GM12873 (cell line): ENCODE measurements at regions not wholly inside any gene's neighbourhood (a gene's known extent, or its start where the extent isn't known, plus 50 kb on each side); places are given as distances from the start of the nearest gene placed in this dataset.

ENCODE experiments used
- TF ChIP-seq, protein P1 (sequence below): IDR thresholded peaks from 2 replicates; pipeline ENCODE4 v1.5.1; 2012; ENCODE audit warnings: low read depth, mild to moderate bottlenecking, moderate library complexity, low read length, control low read depth; ENCODE audit not compliant: insufficient read depth; ENCODE audit errors: missing control alignments

GRCh38 chr2:111642586-111643327 lies 241.2 kb downstream of the ANAPC1 start:
- TF ChIP-seq, protein P1, sequence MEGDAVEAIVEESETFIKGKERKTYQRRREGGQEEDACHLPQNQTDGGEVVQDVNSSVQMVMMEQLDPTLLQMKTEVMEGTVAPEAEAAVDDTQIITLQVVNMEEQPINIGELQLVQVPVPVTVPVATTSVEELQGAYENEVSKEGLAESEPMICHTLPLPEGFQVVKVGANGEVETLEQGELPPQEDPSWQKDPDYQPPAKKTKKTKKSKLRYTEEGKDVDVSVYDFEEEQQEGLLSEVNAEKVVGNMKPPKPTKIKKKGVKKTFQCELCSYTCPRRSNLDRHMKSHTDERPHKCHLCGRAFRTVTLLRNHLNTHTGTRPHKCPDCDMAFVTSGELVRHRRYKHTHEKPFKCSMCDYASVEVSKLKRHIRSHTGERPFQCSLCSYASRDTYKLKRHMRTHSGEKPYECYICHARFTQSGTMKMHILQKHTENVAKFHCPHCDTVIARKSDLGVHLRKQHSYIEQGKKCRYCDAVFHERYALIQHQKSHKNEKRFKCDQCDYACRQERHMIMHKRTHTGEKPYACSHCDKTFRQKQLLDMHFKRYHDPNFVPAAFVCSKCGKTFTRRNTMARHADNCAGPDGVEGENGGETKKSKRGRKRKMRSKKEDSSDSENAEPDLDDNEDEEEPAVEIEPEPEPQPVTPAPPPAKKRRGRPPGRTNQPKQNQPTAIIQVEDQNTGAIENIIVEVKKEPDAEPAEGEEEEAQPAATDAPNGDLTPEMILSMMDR = no peak

DNA sequence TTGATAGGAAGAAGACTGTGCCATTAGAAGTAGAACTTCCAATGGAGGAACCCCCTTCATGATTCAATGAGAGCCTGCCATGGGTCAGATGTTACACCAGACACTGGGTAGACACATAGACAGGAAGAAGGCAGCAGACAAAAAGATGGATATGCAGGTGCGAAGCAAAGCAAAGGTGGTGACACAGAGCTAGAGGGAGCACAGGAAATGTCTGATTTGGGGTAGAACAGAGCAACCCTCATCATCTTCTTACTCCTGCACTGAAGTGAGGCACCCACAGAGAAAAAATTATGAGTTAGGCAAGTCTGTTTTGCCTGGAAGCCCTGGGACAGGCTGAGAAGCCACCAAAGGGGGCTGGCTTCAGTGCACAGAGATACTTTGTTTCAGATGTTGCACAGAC lies 240.2 kb downstream of the ANAPC1 start:
- TF ChIP-seq, protein P1 = no peak

DNA sequence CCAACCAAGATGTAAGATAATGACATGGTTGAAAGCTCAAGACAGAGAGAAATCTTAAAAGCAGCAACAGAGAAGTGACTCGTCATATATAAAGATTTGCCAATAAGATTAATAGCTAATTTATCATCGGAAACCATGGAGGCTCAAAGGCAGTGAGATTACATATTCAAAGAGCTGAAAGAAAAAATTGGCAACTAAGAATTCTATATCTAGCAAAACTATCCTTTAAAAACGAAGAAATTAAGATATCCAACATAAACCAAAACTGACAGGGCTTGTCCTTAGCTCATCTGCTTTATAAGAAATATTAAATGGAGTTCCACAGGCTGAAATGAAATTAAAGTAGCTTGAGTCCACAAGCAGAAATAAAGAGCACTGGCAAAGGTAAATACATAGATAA lies 236.6 kb downstream of the ANAPC1 start:
- TF ChIP-seq, protein P1 = no peak

GRCh38 chr2:111652038-111652437 lies 232.0 kb downstream of the ANAPC1 start:
- TF ChIP-seq, protein P1 = no peak

- TF ChIP-seq, protein P1 = no peak
Measured at GRCh38 chr2:111652681-111653080, 231.3 kb downstream of the ANAPC1 start.

- TF ChIP-seq, protein P1 = no peak
Measured at GRCh38 chr2:111653103-111653624, 230.8 kb downstream of the ANAPC1 start.

DNA sequence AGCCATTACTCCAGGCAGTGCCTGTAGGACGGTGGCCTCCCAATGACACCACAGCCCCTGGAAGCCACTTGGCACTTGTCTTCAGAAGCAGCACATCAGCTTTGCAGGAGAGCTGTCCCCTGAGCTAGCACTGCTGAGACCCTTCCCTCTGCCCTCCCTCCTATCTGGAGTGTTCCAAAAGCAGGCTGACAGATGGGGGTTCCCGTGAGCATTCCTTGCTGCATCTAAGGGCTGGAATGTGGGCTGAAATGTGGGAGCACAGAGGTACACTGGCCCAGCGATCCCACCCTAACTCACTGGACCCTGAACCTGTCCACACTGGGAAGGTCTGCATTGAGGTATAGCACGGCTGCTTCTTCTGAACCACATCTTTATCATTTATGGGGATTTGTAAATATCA lies 230.1 kb downstream of the ANAPC1 start:
- TF ChIP-seq, protein P1 = no peak
